ENCODE measurements at regions not wholly inside any gene's neighbourhood (a gene's known extent, or its start where the extent isn't known, plus 50 kb on each side); places are given as distances from the start of the nearest gene placed in this dataset.
"Not testable (repeated sequence)": the region's sequence is repeated elsewhere in the genome, so short reads cannot be mapped to it uniquely, and the experiment has no call there.

- DNase-seq (ENCODE audit: low read depth) = no peak
These were observed 76.8 kb upstream of the COX20 start for GRCh38 chr1:244758708-244759107.

- no peak for DNase-seq (ENCODE audit: low read depth)
These were observed 76.3 kb upstream of the COX20 start for GRCh38 chr1:244759158-244759557.

GRCh38 chr1:244760471-244760870, 75.0 kb upstream of the COX20 start:
- DNase-seq (ENCODE audit: low read depth) = no peak

GRCh38 chr1:244761279-244761678, 74.2 kb upstream of the COX20 start:
- peak; percentile 50 for DNase-seq (ENCODE audit: low read depth)

DNA sequence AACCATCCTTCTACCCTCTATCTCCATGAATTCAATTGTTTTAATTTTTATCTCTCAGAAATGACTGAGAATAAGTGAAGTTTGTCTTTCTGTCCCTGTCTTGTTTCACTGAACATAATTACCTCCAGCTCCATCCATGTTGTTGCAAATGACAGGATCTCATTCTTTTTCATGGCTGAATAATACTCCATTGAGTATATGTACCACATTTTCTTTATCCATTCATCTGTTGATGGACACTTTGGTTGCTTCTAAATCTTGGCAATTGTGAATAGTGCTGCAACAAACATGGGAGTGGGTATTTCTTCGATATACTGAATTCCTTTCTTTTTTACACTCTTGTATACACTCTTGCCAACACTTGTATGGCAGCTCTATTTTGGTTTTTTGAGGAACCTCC, 72.8 kb upstream of the COX20 start:
- DNase-seq (ENCODE audit: low read depth) = no peak

GRCh38 chr1:244768186-244768585, 67.3 kb upstream of the COX20 start:
- no peak for DNase-seq (ENCODE audit: low read depth)

DNA sequence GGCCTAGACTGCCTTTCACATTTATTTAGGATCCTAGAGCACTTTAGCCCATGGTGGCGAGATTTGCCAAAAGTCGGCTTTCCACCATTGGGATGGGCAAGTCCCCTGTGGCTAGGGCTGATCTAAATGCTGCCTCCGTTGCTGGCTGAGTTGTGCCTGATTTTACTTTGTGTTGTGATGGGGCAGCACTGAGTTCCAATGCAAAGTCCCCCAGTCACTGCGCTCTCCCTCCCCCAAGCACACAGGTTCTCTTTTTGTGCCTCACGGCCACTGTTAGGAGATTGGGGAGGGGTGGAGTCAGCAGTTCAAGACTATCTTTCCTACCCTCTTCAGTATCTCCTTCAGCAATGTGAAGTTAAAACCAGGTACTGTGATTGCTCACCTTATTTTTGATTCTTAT, 66.7 kb upstream of the COX20 start:
- no peak for DNase-seq (ENCODE audit: low read depth)

- DNase-seq (ENCODE audit: low read depth) = not testable (repeated sequence)
These were observed 64.9 kb upstream of the COX20 start for GRCh38 chr1:244770556-244770955.

DNA sequence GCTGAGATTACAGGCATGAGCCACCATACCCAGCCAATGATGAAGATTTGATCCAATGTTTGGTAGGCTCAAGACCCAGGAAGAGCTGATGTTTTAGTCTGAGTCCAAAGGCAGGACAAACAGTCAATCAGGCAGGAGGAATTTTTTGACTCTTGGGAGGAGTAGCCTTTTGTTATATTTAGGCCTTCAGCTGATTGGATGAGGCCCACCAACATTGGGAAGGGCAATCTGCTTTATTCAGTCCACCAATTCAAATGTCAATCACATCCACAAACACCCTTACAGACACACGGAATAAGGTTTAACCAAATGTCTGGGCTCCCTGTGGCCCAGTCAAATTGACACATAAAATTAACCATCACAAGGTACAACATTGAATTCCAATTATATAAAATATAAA, 61.9 kb upstream of the COX20 start:
- DNase-seq (ENCODE audit: low read depth) = no peak

DNA sequence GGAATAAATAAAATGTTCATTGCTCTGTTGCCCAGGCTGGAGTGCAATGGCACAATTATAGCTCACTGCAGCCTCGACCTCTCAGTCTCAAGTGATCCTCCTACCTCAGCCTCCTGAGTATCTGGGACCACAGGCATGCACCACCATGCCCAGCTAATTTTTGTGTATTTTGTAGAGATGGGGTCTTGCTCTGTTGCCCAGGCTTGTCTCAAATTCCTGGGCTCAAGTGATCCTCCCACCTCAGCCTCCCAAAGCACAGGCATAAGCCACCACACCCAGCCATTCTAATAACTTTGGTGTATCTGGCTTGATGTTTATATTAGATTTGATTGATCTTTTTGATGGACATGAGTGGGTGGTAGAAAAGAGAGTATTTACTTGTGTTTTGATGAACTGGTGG, 58.7 kb upstream of the COX20 start:
- DNase-seq (ENCODE audit: low read depth) = not testable (repeated sequence)

- peak; percentile 63 for DNase-seq (ENCODE audit: low read depth)
These were observed 57.1 kb upstream of the COX20 start for GRCh38 chr1:244778344-244778743.

DNA sequence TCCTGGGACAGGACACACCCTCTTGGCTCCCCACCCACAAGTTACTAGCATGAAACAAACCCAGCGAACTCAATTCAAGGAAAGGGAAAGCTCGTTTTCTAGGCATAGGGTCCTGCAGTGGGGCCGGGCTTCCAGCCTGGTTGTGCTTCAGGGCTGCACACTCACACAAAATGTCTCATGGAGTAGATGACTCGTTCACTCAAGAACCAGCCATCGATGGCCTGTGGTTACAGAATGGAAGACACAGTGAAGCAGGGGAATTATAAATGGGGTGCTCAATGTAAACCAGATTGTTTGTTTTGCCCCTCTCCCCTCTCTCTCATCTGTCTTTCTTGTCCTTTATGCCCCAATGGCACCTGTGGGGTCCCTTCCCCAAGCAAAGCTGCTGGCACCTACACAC, 56.0 kb upstream of the COX20 start:
- no peak for DNase-seq (ENCODE audit: low read depth)

GRCh38 chr1:244780311-244780710, 55.1 kb upstream of the COX20 start:
- no peak for DNase-seq (ENCODE audit: low read depth)

GRCh38 chr1:244782056-244782455, 53.4 kb upstream of the COX20 start:
- no peak for DNase-seq (ENCODE audit: low read depth)

- no peak for DNase-seq (ENCODE audit: low read depth)
These were observed 52.3 kb upstream of the COX20 start for GRCh38 chr1:244783138-244783537.
